Epithelial cell of proximal tubule (primary cell): ENCODE measurements at regions not wholly inside any gene's neighbourhood (a gene's known extent, or its start where the extent isn't known, plus 50 kb on each side); places are given as distances from the start of the nearest gene placed in this dataset.

Source experiments
- DNase-seq: peaks from one replicate; pipeline ENCODE4 v3.0.0-alpha.2; 2011; ENCODE audit warnings: low read depth
- H3K4me3 ChIP-seq: 2 replicates; pipeline ENCODE4 v1.5.1; 2011; ENCODE audit warnings: low read depth, mild to moderate bottlenecking, low read length
- TF ChIP-seq, protein P1 (sequence below): conservative IDR thresholded peaks from 2 replicates; pipeline ENCODE4 v1.5.1; 2012; ENCODE audit warnings: low read depth, mild to moderate bottlenecking, low read length

DNA sequence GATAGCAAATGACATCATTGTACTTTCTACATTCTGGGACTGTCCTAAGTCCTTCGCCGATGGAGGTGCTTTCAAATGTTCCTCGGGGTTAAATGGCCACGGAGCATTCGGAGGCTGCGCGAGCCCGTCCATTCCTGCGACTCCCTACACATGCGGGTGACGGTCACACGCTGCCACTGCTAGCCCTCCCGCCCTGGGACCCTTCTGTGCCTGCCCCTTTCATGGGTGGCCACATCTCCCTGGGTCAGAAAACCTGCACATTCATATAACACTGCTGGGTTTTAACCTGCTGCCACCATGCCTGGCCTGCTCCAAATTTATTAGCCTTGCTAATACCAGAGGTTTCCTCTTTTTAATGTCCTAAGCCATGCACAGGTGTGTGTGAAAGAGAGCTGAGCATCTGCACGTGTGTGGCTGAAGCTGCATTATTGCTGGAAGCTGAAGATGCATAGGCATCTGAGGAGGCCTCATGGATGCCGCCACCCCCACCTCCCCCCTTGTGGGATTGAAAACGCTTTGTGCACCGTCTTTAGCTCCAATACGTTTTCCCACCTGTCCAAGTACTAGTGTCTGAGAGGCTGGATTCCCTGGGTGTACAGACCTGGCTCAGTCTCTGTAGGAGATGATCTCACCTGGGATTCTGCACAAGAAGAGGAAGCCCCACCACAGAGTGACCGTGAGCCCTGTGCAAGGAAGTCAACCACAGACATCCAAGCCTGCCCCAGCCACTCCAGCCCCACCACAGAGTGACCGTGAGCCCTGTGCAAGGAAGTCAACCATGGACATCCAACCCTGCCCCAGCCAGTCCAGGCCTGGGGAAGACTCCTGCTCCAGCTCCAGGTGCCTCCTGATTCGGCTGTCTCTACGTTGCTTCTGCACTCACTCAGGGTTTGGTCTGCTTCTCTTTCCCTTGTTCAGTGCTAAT is 626.4 kb downstream of the BRD1 start:
- DNase-seq: no peak
- TF ChIP-seq, protein P1, sequence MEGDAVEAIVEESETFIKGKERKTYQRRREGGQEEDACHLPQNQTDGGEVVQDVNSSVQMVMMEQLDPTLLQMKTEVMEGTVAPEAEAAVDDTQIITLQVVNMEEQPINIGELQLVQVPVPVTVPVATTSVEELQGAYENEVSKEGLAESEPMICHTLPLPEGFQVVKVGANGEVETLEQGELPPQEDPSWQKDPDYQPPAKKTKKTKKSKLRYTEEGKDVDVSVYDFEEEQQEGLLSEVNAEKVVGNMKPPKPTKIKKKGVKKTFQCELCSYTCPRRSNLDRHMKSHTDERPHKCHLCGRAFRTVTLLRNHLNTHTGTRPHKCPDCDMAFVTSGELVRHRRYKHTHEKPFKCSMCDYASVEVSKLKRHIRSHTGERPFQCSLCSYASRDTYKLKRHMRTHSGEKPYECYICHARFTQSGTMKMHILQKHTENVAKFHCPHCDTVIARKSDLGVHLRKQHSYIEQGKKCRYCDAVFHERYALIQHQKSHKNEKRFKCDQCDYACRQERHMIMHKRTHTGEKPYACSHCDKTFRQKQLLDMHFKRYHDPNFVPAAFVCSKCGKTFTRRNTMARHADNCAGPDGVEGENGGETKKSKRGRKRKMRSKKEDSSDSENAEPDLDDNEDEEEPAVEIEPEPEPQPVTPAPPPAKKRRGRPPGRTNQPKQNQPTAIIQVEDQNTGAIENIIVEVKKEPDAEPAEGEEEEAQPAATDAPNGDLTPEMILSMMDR: no peak
- H3K4me3 ChIP-seq: no peak overlapping the region

DNA sequence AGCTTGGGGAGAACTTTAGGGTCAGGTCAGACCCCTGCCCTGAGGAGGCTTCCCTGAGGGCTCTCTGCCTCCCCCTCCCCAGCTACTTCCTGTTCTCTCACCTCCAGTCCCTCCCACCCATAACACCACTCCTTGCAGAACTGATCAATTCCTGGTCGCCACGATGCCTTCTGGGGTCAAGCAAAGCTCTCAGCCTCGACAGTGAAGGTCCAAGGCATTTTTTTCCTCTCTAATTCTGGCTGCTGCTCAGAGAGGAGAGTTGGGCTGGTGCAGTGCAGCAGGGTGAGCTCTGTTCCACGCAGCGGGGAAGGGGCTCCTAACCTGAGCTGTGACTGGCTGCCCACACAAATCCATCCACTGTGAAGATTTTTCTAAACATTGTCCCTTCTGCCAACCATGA is 628.4 kb downstream of the BRD1 start:
- TF ChIP-seq, protein P1: no peak
- no peak overlapping the region for H3K4me3 ChIP-seq
- no peak for DNase-seq

DNA sequence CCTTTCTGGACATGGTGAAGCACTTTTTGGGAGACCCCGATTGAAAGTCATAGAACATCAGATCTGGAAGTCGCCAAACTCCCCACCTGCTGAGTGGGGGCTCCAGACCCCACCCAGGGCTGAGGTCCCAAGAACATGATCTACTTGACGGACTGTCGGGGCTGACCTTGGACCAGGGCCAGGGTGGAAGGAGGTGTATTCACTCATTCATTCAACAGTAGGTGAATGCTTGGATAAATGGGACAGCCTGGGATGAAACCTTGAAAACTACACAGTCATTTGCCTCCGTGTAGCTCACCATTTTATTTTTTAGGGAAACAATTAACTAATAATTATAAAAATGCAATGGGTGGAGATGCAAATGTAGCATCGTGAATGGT is 629.0 kb downstream of the BRD1 start:
- no peak for DNase-seq
- TF ChIP-seq, protein P1: no peak

DNA sequence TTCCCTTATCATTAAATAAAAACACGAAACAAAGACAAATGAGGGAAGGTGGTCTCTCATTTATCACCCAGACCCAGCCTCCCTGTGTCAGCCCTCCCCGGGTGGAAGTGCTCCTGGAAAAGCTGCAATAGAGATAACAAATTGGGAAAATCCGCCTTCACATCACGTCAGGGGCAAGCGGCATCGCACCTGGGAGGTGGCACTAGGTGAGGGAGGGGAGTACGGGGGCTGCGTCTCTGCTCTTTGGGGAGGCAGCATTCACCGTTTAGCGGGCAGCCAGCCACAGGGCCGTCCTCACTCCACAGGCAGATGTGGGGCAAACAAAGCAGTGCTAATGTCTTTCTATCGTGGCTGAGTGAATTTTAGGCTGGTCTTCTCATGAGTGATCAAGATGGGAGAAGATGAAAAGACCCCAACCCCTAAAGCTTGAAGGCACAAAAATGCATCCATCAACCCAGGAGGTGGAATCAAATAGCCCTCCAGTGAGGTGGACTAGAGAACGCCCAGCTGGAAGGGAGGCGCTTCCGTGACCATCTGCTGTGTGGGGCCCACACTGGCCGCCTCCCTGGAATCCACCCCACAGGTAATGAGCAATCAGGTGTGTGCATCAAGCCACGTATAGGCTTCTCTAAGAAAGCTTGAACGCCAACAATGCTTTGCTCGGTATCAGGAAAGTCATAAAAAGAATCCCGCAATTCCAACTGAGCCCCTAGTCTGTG is 629.5 kb downstream of the BRD1 start:
- DNase-seq: no peak
- TF ChIP-seq, protein P1: no peak
- no peak overlapping the region for H3K4me3 ChIP-seq

More for the DNA sequence above, 629.0 kb downstream of the BRD1 start:
- H3K4me3 ChIP-seq: no peak overlapping the region

DNA sequence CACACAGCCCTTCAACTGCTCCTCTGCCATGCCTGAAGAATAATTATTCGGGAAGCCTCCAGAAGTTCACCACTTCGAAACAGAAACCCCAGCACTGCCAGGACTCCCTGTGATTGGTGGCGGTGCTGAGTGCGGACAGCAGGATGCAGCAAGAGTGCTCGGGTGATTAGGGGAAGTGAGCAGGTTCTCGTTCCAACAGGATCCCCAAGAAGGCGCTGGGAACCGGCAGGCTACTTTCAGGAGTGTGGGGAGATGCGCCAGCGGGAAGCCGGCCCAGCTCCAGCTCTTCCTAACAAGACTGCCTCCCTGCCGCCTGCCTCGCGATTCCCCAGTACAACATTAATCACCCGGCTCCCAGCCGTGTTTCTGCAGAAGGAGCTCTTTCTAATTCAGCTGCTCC is 630.2 kb downstream of the BRD1 start:
- TF ChIP-seq, protein P1: no peak
- H3K4me3 ChIP-seq: no peak overlapping the region
- no peak for DNase-seq

DNA sequence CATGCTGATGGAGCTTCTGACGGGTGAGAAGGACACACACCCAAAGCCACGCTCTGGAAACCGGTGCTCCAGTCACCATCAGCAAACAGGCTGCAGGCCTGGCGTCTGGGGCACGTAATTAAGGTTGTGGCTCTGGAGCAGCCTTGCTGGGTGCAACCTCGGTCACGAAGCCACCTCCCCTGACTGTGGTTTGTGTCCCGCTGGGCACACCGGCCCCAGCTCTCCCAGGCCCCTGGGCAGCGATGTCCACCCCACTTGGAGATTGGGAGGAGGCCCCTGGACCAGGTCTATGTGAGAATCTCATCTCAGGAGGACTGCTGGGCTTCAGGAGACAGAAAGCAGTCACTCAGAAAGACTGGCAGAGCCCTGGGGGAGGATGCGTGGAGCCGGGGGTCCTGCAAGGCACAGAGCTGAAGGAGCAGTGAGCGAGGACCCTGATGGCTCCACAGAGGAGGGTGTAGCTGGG is 631.6 kb downstream of the BRD1 start:
- no peak overlapping the region for H3K4me3 ChIP-seq
- DNase-seq: no peak
- TF ChIP-seq, protein P1: no peak
